ENCODE measurements at regions not wholly inside any gene's neighbourhood (a gene's known extent, or its start where the extent isn't known, plus 50 kb on each side); places are given as distances from the start of the nearest gene placed in this dataset.

DNA sequence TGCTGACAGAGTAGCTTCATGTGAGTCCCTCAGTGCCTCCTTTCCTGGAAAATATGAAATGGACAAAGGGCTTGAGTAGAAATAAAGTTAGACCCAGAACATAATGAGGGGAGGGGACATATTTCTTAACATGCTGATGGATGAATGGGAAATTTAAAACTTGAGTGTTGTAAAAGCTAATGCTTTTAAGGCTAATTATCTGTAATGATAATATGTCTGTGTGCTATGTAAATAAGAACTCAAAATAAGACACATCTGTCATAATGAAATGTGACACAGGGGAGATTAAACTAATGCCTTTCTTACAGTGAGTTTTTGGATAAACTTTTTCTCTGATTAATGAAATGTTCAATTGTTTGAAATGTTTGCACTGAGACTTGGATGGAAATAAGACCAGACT lies 65.8 kb upstream of the RFXAP start:
- TF ChIP-seq, protein P1, sequence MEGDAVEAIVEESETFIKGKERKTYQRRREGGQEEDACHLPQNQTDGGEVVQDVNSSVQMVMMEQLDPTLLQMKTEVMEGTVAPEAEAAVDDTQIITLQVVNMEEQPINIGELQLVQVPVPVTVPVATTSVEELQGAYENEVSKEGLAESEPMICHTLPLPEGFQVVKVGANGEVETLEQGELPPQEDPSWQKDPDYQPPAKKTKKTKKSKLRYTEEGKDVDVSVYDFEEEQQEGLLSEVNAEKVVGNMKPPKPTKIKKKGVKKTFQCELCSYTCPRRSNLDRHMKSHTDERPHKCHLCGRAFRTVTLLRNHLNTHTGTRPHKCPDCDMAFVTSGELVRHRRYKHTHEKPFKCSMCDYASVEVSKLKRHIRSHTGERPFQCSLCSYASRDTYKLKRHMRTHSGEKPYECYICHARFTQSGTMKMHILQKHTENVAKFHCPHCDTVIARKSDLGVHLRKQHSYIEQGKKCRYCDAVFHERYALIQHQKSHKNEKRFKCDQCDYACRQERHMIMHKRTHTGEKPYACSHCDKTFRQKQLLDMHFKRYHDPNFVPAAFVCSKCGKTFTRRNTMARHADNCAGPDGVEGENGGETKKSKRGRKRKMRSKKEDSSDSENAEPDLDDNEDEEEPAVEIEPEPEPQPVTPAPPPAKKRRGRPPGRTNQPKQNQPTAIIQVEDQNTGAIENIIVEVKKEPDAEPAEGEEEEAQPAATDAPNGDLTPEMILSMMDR (conservative IDR thresholded peaks at IDR 0.05 in 1 of 2, IDR thresholded peaks at IDR 0.05 in 1 of 2; ENCODE audit: low read depth in 1 of 2, low read length in 2 of 2), result no peak
- TF ChIP-seq EZH2 (IDR thresholded peaks at IDR 0.05; ENCODE audit: low read length, missing control alignments), result no peak
